ENCODE measurements at regions not wholly inside any gene's neighbourhood (a gene's known extent, or its start where the extent isn't known, plus 50 kb on each side); places are given as distances from the start of the nearest gene placed in this dataset.

GRCh38 chr20:22734946-22735647 is 150.7 kb upstream of the FOXA2 start:
- peak; percentile 32 for DNase-seq (ENCODE audit: low read depth)

GRCh38 chr20:22740829-22741228 is 156.5 kb upstream of the FOXA2 start:
- DNase-seq (ENCODE audit: low read depth): no peak

DNA sequence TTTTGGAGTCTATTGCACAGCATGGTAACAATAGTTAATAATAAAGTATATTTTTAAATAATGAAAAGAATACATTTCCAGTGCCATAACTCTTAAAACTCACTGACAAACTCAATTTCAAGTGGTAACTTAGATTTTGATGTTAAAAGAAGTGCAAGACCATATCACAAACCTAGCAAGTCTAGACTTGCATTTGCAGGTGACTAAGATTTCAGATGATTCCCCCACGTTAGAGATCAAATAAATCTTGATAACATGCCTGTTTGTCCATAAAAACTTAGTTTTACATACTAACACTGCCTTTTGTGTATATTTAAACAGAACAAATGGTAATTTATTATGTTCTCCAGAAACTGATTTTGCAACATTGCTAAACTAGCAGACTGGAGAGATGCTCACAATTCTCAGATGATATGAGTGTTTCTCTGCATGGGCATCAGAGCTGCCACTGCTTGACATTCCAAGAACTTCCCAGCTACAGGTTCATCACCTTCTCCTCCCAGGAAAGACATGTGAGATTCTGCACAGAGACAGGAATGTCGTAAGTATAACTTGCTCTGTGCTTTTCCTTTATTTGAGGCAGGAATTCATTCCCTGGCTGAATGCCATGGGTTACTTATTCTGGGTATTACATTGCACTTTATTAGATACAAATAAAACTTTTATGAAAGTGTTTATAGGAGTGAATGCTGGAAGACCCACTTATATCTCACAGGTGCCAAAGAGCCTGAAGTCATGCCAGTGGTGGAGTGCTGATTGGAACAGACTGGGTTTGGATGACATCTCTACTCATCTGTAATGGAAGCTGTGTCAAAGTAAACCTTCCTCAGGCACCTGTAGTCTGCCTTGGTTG is 160.2 kb upstream of the FOXA2 start:
- DNase-seq (ENCODE audit: low read depth): peak; percentile 17

GRCh38 chr20:22745194-22745500 is 160.8 kb upstream of the FOXA2 start:
- no peak for DNase-seq (ENCODE audit: low read depth)

GRCh38 chr20:22746957-22747356 is 162.6 kb upstream of the FOXA2 start:
- DNase-seq (ENCODE audit: low read depth): no peak

DNA sequence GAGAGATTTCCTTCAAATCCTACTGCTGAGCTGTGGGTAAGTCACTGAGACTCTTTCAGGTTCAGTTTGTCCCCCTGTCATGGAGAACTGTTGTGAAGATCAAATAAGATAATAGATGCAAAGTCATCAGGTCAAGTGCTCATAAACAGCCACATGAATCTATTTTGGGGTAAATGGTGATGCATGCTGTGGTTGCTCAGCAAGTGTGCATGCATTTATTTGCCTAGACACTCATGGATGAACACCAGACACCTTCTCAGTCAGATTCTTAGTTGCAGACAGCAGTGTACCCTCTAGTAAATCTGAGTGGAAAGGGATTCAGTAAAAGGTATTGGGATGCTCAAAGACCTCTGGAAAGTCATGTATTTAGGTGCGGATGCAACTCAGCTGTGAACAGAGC is 168.0 kb upstream of the FOXA2 start:
- DNase-seq (ENCODE audit: low read depth): no peak

- peak; percentile 19 for DNase-seq (ENCODE audit: low read depth)
Measured at GRCh38 chr20:22757424-22758183, 173.2 kb upstream of the FOXA2 start.

GRCh38 chr20:22758815-22759214 is 174.4 kb upstream of the FOXA2 start:
- DNase-seq (ENCODE audit: low read depth): no peak

DNA sequence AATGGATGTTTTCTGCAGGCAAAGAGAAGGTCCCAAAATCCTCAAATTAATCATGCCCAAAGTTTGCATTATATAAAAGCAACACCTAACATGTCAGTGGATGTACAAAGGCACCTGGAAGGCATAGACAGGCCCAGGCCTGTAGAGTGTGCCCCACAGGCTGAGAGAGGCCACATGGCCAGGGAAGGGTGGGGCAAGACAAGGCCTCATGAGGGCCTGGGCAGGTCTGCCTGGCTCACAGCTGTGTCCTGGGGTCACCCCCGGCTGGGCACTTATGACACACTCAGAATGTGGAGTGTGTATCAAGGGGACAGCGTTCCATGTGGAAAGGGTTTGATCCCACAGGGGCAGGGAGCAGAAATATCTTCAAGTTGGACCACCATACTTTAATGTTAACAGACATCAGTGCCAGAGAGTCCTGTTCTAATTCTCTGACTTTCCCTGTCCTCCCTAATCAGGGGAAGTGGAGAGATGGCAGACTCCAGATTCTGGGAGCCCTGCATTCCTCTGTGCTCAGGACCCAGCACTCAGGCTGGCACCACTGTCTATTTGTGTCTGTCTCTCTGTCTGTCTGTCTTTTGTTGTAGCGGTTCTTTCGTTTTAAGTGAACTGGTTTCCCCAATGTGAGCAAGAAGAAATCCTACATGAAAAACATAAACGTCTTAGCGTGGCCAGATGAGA is 178.3 kb upstream of the FOXA2 start:
- no peak for DNase-seq (ENCODE audit: low read depth)

DNA sequence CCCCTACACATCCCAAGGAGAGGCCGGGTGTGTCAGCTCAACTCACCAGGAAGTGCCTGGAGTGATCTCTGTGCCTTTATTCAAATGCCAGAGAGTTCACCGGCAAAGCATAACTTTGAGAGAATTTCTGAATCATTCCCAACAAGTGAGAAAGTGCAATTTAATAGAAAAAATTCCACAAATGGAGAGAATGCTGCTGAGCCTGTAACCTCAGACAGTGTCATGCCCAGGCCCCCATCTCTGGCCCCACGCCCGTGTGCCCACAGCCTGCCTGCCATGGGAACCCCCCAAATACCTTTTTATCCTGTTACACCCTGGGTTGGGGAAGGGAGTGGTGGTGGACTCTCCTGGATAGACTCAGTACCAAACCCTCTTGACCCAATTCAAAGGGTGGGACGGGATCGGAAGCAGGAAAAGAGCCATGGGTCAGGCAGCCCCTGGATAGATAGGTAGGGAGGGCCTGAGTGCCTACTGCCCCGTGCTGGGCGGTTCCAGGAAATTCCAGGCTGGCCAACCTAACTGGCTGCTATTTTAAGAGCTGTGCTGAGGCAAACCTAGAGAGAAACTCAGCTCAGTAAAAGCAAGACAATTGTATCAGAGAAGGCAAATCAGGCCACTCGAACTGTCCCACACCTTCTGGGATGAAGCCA is 179.0 kb upstream of the FOXA2 start:
- peak; percentile 81 for DNase-seq (ENCODE audit: low read depth)

GRCh38 chr20:22768266-22769178 is 184.2 kb upstream of the FOXA2 start:
- DNase-seq (ENCODE audit: low read depth): peak; percentile 43

DNA sequence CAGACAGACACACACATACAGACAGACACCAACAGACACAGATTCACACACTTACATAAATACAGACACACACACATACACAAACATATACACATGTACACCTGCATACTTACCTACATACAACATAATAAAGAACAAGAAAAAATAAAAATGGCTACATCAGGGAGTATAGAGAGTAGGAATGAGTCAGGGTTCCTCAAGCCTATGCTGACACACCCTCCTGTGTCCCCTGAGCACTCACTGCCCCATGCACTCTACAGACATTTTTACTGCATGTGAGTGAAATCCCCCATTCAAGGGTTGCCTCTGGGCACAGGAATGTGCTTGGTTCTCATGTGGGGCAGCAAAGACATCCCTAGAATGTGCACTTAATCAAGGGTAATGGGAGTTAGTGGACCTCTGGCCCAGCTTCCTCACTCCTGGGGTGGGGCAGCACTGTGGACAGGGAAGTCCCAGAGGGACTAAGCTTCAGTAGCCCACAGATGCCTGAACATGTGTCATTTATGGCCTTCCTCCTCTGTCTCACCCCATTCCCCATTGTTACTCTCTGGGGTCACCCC is 185.9 kb upstream of the FOXA2 start:
- DNase-seq (ENCODE audit: low read depth): peak; percentile 23

GRCh38 chr20:22771706-22772105 is 187.3 kb upstream of the FOXA2 start:
- no peak for DNase-seq (ENCODE audit: low read depth)

GRCh38 chr20:22773344-22773743 is 189.0 kb upstream of the FOXA2 start:
- no peak for DNase-seq (ENCODE audit: low read depth)

- no peak for DNase-seq (ENCODE audit: low read depth)
Measured at GRCh38 chr20:22775256-22775655, 190.9 kb upstream of the FOXA2 start.

DNA sequence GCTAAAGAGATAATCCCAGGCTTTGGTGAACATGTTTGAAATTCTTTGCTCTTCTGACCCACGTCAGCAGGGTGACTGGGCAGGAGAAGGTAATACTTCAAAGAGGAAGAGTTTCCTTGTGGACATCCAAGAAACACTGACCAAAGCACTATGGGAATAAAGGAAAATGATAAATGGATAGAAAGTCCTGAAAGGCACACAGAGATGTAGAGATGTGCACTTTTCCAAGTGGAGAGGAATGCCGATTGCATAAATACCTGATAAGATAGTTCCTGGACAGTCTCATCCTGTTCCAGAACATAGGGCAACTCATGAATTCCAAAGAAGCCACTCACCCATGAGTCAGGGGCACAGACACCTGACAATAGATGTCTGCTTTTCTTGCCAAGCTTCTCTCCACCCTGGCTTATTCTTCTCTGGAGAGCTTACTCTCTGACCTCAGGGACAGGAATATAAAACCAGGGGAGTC is 191.3 kb upstream of the FOXA2 start:
- DNase-seq (ENCODE audit: low read depth): peak; percentile 68

DNA sequence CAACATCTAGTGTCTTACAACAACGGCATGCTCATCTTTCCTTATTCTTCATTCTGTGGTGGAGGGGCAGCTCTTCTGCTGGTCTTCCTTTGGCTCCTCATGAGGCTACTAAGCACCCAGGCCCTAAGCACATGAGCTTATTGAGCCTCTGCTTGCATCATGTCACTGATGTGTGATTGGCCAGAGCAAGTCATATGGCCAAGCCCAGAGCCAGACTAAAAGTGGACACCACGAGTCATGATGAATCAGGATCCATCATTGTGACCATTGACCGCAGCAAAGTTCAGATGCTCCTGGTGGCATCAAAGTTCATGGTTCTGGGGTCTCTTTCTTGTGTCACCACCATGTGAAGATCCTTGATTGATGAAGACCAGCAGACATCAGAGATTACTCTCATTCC is 192.0 kb upstream of the FOXA2 start:
- no peak for DNase-seq (ENCODE audit: low read depth)

DNA sequence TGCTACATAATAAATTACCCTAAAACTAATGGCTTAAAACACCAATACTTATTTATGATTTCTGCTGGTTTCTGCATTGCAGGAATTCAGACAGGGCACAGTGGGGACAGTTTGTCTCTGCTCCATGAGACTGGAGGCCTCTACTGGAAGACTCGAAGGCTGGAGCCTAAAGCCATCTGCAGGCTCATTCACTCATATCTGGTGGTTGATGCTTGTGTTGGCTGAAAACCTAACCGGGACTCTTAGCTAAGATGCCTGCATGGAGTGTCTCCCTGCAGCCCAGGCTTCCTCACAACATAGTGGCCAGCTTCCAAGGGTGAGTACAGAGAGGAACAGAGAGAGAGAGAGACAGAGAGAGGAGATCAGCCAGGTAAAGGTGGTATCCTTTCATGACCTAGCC is 195.5 kb upstream of the FOXA2 start:
- no peak for DNase-seq (ENCODE audit: low read depth)

- no peak for DNase-seq (ENCODE audit: low read depth)
Measured at GRCh38 chr20:22781869-22782268, 197.5 kb upstream of the FOXA2 start.

DNA sequence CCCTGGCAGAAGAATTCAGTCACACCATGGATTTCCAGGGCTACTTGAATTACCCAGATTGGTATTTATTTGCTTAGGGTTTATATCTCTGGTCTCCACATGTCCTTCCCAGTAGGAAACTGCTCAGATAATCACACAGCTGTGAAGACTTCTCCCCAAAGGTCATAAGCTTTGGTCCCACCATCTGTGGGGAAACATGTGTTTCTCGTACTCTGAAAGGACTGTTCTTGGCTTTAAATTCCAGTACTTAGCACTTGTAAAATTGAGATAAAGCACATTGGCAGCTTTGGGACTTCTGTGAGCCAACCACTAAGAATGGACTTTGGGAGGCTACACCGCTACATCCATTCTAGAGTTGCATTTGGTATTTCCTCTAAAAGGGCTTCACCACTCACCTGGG is 205.3 kb upstream of the FOXA2 start:
- no peak for DNase-seq (ENCODE audit: low read depth)

Data from EH (cell line).